Endothelial cell of umbilical vein (primary cell): ENCODE measurements at regions not wholly inside any gene's neighbourhood (a gene's known extent, or its start where the extent isn't known, plus 50 kb on each side); places are given as distances from the start of the nearest gene placed in this dataset.

ENCODE experiments used
- BruUV-seq: library from RNA; stranded (reverse); fragments of 400-500 nt; replicated peaks from 2 replicates; lab custom pipeline; 2021; lab: Mats Ljungman, UMichigan
- CTCF ChIA-PET: fragments of 300-600, 350-600 bp; sonication (Branson Sonifier 250); formaldehyde crosslinking; loops from one replicate; lab custom pipeline; 2021; ENCODE audit warnings: antibody characterized with exemption, inconsistent platforms; lab: Charles Lee
- POLR2A ChIA-PET: fragments of 300-600, 350-600 bp; sonication (Branson Sonifier 250); formaldehyde crosslinking; loops from one replicate; lab custom pipeline; 2021; ENCODE audit warnings: antibody characterized with exemption, inconsistent platforms; lab: Charles Lee
- DNase-seq: peaks from one replicate; pipeline ENCODE4 v3.0.0-alpha.2; 2011; ENCODE audit warnings: low read depth, low spot score
- FAIRE-seq: peaks from 2 replicates; lab custom pipeline; 2011; peaks lifted over from hg19 to GRCh38; lab: Jason Lieb, UNC
- H2AFZ ChIP-seq: 2 replicates; pipeline ENCODE4 v1.6.0; 2012; ENCODE audit warnings: low read depth, low read length, control low read depth, inconsistent platforms
- H3K27ac ChIP-seq: 2 replicates; pipeline ENCODE4 v1.5.1; 2011; ENCODE audit warnings: low read depth, mild to moderate bottlenecking, control low read depth, low read length, moderate library complexity; ENCODE audit not compliant: insufficient read depth
- H3K27me3 ChIP-seq, 2 experiments: 2 replicates each; pipeline versions ENCODE4 v1.6.0 to v1.6.1; 2011; ENCODE audit warnings: low read length in 2 of 2, mixed read lengths in 1 of 2; ENCODE audit not compliant: control insufficient read depth in 2 of 2, insufficient read depth in 2 of 2
- H3K36me3 ChIP-seq, 2 experiments: 2 replicates in 1 of 2; 3 replicates in 1 of 2; pipeline ENCODE4 v1.5.1; 2011; ENCODE audit warnings: low read length in 2 of 2, mild to moderate bottlenecking in 1 of 2, moderate library complexity in 1 of 2; ENCODE audit not compliant: control insufficient read depth in 2 of 2, insufficient read depth in 2 of 2; ENCODE audit errors: extremely low read depth in 1 of 2
- H3K4me1 ChIP-seq: 3 replicates; pipeline ENCODE4 v1.5.1; 2011; ENCODE audit warnings: mild to moderate bottlenecking, low read length; ENCODE audit not compliant: control insufficient read depth, insufficient read depth; ENCODE audit errors: extremely low read depth
- H3K4me2 ChIP-seq: 2 replicates; pipeline ENCODE4 v1.6.1; 2011; ENCODE audit warnings: low read length, control low read depth, mixed read lengths; ENCODE audit not compliant: insufficient read depth
- H3K4me3 ChIP-seq, 3 experiments: fragments of 200-600 bp in 1 of 3; sonication (generic), shearing (Covaris generic) in 1 of 3; replicated peaks in 1 of 3; 2 replicates each; pipeline ENCODE4 v1.5.1; 2011 to 2016; ENCODE audit warnings: control low read depth in 3 of 3, low read length in 3 of 3, mild to moderate bottlenecking in 2 of 3, inconsistent platforms in 1 of 3, low read depth in 1 of 3, moderate library complexity in 1 of 3; ENCODE audit not compliant: insufficient read depth in 1 of 3
- H3K79me2 ChIP-seq: 2 replicates; pipeline ENCODE4 v1.6.0; 2012; ENCODE audit warnings: low read length, inconsistent platforms; ENCODE audit not compliant: control insufficient read depth, insufficient read depth
- H3K9ac ChIP-seq: replicated peaks from 2 replicates; pipeline ENCODE3; 2011; ENCODE audit warnings: low read length, control low read depth; ENCODE audit not compliant: insufficient read depth; ENCODE audit errors: extremely low read depth
- H3K9me1 ChIP-seq: replicated peaks from 3 replicates; pipeline ENCODE4 v1.6.0; 2011; ENCODE audit warnings: mild to moderate bottlenecking, low read length; ENCODE audit not compliant: control insufficient read depth, insufficient read depth; ENCODE audit errors: extremely low read depth
- H3K9me3 ChIP-seq: replicated peaks from 2 replicates; pipeline ENCODE4 v1.5.1; 2012; ENCODE audit warnings: low read length, inconsistent platforms; ENCODE audit not compliant: control insufficient read depth, insufficient read depth
- H4K20me1 ChIP-seq: replicated peaks from 2 replicates; pipeline ENCODE3; 2011; ENCODE audit warnings: mild to moderate bottlenecking, low read length; ENCODE audit not compliant: control insufficient read depth, insufficient read depth; ENCODE audit errors: extremely low read depth
- FOS ChIP-seq: IDR thresholded peaks from 2 replicates; pipeline ENCODE4 v1.6.1; 2011; ENCODE audit warnings: mild to moderate bottlenecking, low read length, moderate library complexity, borderline replicate concordance; ENCODE audit not compliant: insufficient read depth
- GATA2 ChIP-seq: IDR thresholded peaks from 2 replicates; pipeline ENCODE4 v1.7.0; 2011; ENCODE audit warnings: low read depth, mild to moderate bottlenecking, moderate library complexity, mixed read lengths, low read length; ENCODE audit not compliant: insufficient read length, insufficient read depth
- JUN ChIP-seq: IDR thresholded peaks from 2 replicates; pipeline ENCODE4 v1.6.1; 2011; ENCODE audit warnings: borderline replicate concordance, low read depth; ENCODE audit not compliant: insufficient read length, insufficient read depth
- POLR2A ChIP-seq: IDR thresholded peaks from 2 replicates; pipeline ENCODE4 v1.6.1; 2012; ENCODE audit warnings: low read depth, mild to moderate bottlenecking, control low read depth, low read length
- POLR2AphosphoS5 ChIP-seq: IDR thresholded peaks from 2 replicates; pipeline ENCODE4 v1.6.1; 2012; ENCODE audit warnings: low read depth, mild to moderate bottlenecking, control low read depth, low read length, moderate library complexity; ENCODE audit not compliant: insufficient read depth
- dilution Hi-C: fragments of 300-500 bp; cut with MboI; formaldehyde crosslinking; loops from one replicate; pipeline ENCODE4 v1.15.0; 2019; ENCODE audit warnings: low sequenced_read_pairs; ENCODE audit not compliant: extremely low pct_ligation_motif_present
- intact Hi-C: fragments of 100-400 bp; cut with micrococcal nuclease; formaldehyde crosslinking; loops from one replicate; pipeline ENCODE4 v1.10.0; 2022
- TF ChIP-seq, protein P1 (sequence below), 2 donors: IDR thresholded peaks; 1 replicate in 1 of 2; 2 replicates in 1 of 2; pipeline ENCODE4 v1.5.1; 2011; ENCODE audit warnings: low read length in 2 of 2, mild to moderate bottlenecking in 2 of 2, moderate library complexity in 2 of 2, control low read depth in 1 of 2, inconsistent platforms in 1 of 2, low read depth in 1 of 2; ENCODE audit not compliant: insufficient read depth in 1 of 2; ENCODE audit errors: extremely low read depth in 1 of 2
- TF ChIP-seq, protein P2 (sequence below): IDR thresholded peaks from 2 replicates; pipeline ENCODE4 v1.6.1; 2011; ENCODE audit not compliant: insufficient read depth, insufficient read length

DNA sequence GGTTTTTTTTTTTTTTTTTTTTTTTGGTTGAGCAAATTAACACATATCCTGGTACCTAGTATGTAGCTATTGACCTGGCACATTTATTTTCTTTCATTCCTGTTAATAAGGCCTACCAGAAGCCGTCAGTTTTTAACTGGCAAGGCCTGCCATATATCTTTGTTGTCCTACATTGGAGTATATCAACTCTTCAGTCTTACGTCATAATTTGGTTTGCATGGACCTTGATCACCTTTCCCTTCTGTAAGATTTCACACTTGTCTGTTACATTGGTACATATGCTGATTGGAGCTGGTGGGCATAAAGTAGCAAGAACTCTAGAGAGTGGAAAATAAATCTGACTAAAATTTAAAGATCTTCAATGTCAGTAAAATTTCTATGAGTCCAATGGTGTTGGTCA lies 1658.0 kb downstream of the C4orf33 start:
- Histone ChIP-seq H3K4me2 (no peak overlapping the region), H2AFZ (no peak overlapping the region), H3K9me1 (no peaks in the 10 kb centered on the region), H3K27me3 (no peaks in the 10 kb centered on the region), H4K20me1 (no peaks in the 10 kb centered on the region), H3K27ac (no peak overlapping the region), H3K79me2 (no peaks in the 10 kb centered on the region), H3K4me3 (no peak overlapping the region), H3K36me3 (no peaks in the 10 kb centered on the region), H3K9ac (no peak overlapping the region), H3K9me3 (no peaks in the 10 kb centered on the region), H3K4me1 (no peaks in the 10 kb centered on the region)
- DNase-seq (no peak), FAIRE-seq (no peak)
- TF ChIP-seq JUN: no peak
- TF ChIP-seq, protein P1, sequence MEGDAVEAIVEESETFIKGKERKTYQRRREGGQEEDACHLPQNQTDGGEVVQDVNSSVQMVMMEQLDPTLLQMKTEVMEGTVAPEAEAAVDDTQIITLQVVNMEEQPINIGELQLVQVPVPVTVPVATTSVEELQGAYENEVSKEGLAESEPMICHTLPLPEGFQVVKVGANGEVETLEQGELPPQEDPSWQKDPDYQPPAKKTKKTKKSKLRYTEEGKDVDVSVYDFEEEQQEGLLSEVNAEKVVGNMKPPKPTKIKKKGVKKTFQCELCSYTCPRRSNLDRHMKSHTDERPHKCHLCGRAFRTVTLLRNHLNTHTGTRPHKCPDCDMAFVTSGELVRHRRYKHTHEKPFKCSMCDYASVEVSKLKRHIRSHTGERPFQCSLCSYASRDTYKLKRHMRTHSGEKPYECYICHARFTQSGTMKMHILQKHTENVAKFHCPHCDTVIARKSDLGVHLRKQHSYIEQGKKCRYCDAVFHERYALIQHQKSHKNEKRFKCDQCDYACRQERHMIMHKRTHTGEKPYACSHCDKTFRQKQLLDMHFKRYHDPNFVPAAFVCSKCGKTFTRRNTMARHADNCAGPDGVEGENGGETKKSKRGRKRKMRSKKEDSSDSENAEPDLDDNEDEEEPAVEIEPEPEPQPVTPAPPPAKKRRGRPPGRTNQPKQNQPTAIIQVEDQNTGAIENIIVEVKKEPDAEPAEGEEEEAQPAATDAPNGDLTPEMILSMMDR (IDR thresholded peaks at IDR 0.05; ENCODE audit: extremely low read depth in 1 of 2, insufficient read depth in 1 of 2, low read depth in 1 of 2, low read length in 2 of 2): no peak
- TF ChIP-seq POLR2A: no peak
- TF ChIP-seq FOS: no peak
- TF ChIP-seq POLR2AphosphoS5: no peak
- TF ChIP-seq, protein P2, sequence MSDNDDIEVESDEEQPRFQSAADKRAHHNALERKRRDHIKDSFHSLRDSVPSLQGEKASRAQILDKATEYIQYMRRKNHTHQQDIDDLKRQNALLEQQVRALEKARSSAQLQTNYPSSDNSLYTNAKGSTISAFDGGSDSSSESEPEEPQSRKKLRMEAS: no peak
- TF ChIP-seq GATA2: no peak
- intact Hi-C loops (no loop called here), dilution Hi-C loops (no loop called here)
- ChIA-PET CTCF (no interaction called here), POLR2A (no interaction called here)
- BruUV-seq: no TSS peak
